Neural cell (in vitro differentiated cells): ENCODE measurements at regions not wholly inside any gene's neighbourhood (a gene's known extent, or its start where the extent isn't known, plus 50 kb on each side); places are given as distances from the start of the nearest gene placed in this dataset.

Experiments
- H2AFZ ChIP-seq: fragments of 200-600, 300-800 bp; sonication (generic), shearing (Covaris generic); 2 replicates; pipeline ENCODE4 v1.6.0; 2014; ENCODE audit warnings: low read depth, mild to moderate bottlenecking, antibody characterized with exemption, low read length, moderate library complexity
- H3F3A ChIP-seq: fragments of 200-600 bp; shearing (Covaris generic); 2 replicates; pipeline ENCODE4 v1.6.1; 2016; ENCODE audit warnings: mild to moderate bottlenecking, moderate library complexity, mixed read lengths, antibody characterized with exemption, low read length; ENCODE audit not compliant: insufficient read depth, poor library complexity, severe bottlenecking
- H3K27ac ChIP-seq: fragments of 200-600, 300-800 bp; sonication (generic), shearing (Covaris generic); 2 replicates; pipeline ENCODE4 v1.5.1; 2014; ENCODE audit warnings: mild to moderate bottlenecking, low read length, moderate library complexity
- H3K27me3 ChIP-seq: fragments of 300-800, 200-600 bp; sonication (generic), shearing (Covaris generic); 2 replicates; pipeline ENCODE4 v1.6.0; 2014; ENCODE audit warnings: mild to moderate bottlenecking, low read depth, low read length, moderate library complexity; ENCODE audit not compliant: insufficient read depth
- H3K36me3 ChIP-seq: fragments of 300-800, 200-600 bp; sonication (generic), shearing (Covaris generic); 2 replicates; pipeline ENCODE4 v1.5.1; 2014; ENCODE audit warnings: mild to moderate bottlenecking, antibody characterized with exemption, low read length, moderate library complexity; ENCODE audit not compliant: insufficient read depth
- H3K4me2 ChIP-seq: fragments of 300-800, 200-600 bp; sonication (generic), shearing (Covaris generic); 2 replicates; pipeline ENCODE4 v1.6.0; 2014; ENCODE audit warnings: mild to moderate bottlenecking, low read length
- H3K4me3 ChIP-seq: fragments of 300-800, 200-600 bp; sonication (generic), shearing (Covaris generic); 2 replicates; pipeline ENCODE4 v1.5.1; 2014; ENCODE audit warnings: mild to moderate bottlenecking, low read length, moderate library complexity
- H3K79me2 ChIP-seq: fragments of 200-600 bp; shearing (Covaris generic); replicated peaks from 2 replicates; pipeline ENCODE4 v1.6.0; 2014; ENCODE audit warnings: mild to moderate bottlenecking, low read length, moderate library complexity; ENCODE audit not compliant: insufficient read depth
- H3K9ac ChIP-seq: fragments of 300-800, 200-600 bp; sonication (generic), shearing (Covaris generic); 2 replicates; pipeline ENCODE4 v1.6.1; 2016; ENCODE audit warnings: mild to moderate bottlenecking, low read length, mixed read lengths
- H3K9me2 ChIP-seq: fragments of 200-600 bp; shearing (Covaris generic); 2 replicates; pipeline ENCODE4 v1.6.1; 2016; ENCODE audit warnings: mild to moderate bottlenecking, low read length, mixed read lengths; ENCODE audit not compliant: insufficient read depth
- H3K9me3 ChIP-seq: fragments of 200-600, 300-800 bp; sonication (generic), shearing (Covaris generic); 2 replicates; pipeline ENCODE4 v1.6.1; 2016; ENCODE audit warnings: mild to moderate bottlenecking, mixed run types, low read length, moderate library complexity, mixed read lengths
- H4K20me1 ChIP-seq: fragments of 200-600 bp; shearing (Covaris generic); 2 replicates; pipeline ENCODE4 v1.6.1; 2016; ENCODE audit warnings: mild to moderate bottlenecking, mixed run types; ENCODE audit not compliant: insufficient read depth
- EP300 ChIP-seq: fragments of 450-650 bp; conservative IDR thresholded peaks from 2 replicates; pipeline ENCODE4 v1.6.1; 2014; ENCODE audit warnings: antibody characterized with exemption, mild to moderate bottlenecking, moderate library complexity; ENCODE audit not compliant: poor library complexity, severe bottlenecking
- EZH2 ChIP-seq: fragments of 200-600, 300-800 bp; shearing (Covaris generic), sonication (generic); IDR thresholded peaks from 2 replicates; pipeline ENCODE4 v1.6.1; 2014; ENCODE audit warnings: antibody characterized with exemption, low read length, borderline replicate concordance, mild to moderate bottlenecking; ENCODE audit not compliant: insufficient read depth, poor library complexity, severe bottlenecking
- MXI1 ChIP-seq: fragments of 450-650 bp; conservative IDR thresholded peaks from 2 replicates; pipeline ENCODE4 v1.6.1; 2014; ENCODE audit warnings: antibody characterized with exemption, mild to moderate bottlenecking; ENCODE audit not compliant: poor library complexity, severe bottlenecking
- POLR2AphosphoS5 ChIP-seq: IDR thresholded peaks from 2 replicates; pipeline ENCODE4 v1.6.1; 2012
- RAD21 ChIP-seq: fragments of 450-650 bp; conservative IDR thresholded peaks from 2 replicates; pipeline ENCODE4 v1.6.1; 2014; ENCODE audit warnings: antibody characterized with exemption, mild to moderate bottlenecking, moderate library complexity
- SMC3 ChIP-seq: fragments of 450-650 bp; conservative IDR thresholded peaks from 2 replicates; pipeline ENCODE4 v1.6.1; 2014; ENCODE audit warnings: antibody characterized with exemption, mild to moderate bottlenecking, moderate library complexity; ENCODE audit not compliant: poor library complexity
- TAF1 ChIP-seq: IDR thresholded peaks from 2 replicates; pipeline ENCODE4 v1.6.1; 2012; ENCODE audit warnings: low read depth
- TF ChIP-seq, protein P1 (sequence below): IDR thresholded peaks from 2 replicates; pipeline ENCODE4 v1.6.1; 2012; ENCODE audit warnings: borderline replicate concordance
- TF ChIP-seq, protein P2 (sequence below): fragments of 450-650 bp; IDR thresholded peaks from 2 replicates; pipeline ENCODE4 v1.5.1; 2014; ENCODE audit warnings: antibody characterized with exemption, mild to moderate bottlenecking, moderate library complexity; ENCODE audit not compliant: poor library complexity, severe bottlenecking

DNA sequence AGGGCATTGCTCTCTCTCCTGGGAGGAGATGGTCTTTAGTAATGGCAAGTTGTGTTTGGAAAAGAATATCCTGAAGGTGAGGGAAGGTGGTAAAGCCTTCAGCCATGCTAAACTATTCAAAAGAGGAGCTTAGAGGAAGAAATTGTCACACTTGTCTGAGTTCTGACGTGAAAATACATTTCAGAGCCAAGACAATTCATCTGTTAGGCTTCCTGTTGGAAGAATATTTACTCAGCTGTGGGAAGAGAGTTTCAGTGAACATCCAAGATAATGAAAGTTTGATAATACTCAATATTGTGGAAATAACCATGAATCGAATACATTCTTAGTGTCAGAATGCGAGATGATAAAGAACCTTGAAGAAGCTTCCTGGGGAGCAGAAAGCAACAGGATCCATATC, 143.3 kb downstream of the GPAT3 start:
- no peaks in the 10 kb centered on the region for H3K36me3 ChIP-seq
- no peak overlapping the region for H3K27ac ChIP-seq
- no peaks in the 10 kb centered on the region for H3K9me3 ChIP-seq
- TF ChIP-seq EP300: no peak
- no peak for TF ChIP-seq SMC3
- TF ChIP-seq POLR2AphosphoS5: no peak
- no peak overlapping the region for H3K4me2 ChIP-seq
- no peaks in the 10 kb centered on the region for H3K79me2 ChIP-seq
- H4K20me1 ChIP-seq: no peaks in the 10 kb centered on the region
- H3F3A ChIP-seq: no peaks in the 10 kb centered on the region
- H3K27me3 ChIP-seq: no peaks in the 10 kb centered on the region
- H3K9me2 ChIP-seq: no peaks in the 10 kb centered on the region
- no peak overlapping the region for H3K9ac ChIP-seq
- H2AFZ ChIP-seq: no peak overlapping the region
- H3K4me3 ChIP-seq: no peak overlapping the region

DNA sequence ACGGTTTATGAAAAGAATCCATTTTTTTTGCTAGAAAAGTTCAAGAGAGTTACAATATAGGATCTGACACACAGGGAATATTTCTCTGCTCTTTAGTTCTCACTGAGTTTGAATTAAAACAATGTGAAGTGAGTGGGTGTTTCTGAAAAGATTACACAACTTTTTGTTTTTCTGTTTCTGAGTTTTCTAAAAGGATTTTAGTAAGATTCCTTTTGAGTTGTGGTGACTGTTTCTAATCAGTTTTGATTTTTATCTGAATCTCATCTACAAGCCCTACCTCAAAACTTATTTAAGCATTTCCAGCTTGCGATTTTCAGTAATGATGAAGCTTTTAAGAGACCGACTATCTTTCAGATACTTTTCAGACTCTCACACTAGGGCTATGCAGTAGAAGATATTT, 141.7 kb downstream of the GPAT3 start:
- TF ChIP-seq TAF1 (no peak), EZH2 (no peak), POLR2AphosphoS5 (no peak), RAD21 (no peak), MXI1 (no peak), SMC3 (no peak), EP300 (no peak)
- TF ChIP-seq, protein P1, sequence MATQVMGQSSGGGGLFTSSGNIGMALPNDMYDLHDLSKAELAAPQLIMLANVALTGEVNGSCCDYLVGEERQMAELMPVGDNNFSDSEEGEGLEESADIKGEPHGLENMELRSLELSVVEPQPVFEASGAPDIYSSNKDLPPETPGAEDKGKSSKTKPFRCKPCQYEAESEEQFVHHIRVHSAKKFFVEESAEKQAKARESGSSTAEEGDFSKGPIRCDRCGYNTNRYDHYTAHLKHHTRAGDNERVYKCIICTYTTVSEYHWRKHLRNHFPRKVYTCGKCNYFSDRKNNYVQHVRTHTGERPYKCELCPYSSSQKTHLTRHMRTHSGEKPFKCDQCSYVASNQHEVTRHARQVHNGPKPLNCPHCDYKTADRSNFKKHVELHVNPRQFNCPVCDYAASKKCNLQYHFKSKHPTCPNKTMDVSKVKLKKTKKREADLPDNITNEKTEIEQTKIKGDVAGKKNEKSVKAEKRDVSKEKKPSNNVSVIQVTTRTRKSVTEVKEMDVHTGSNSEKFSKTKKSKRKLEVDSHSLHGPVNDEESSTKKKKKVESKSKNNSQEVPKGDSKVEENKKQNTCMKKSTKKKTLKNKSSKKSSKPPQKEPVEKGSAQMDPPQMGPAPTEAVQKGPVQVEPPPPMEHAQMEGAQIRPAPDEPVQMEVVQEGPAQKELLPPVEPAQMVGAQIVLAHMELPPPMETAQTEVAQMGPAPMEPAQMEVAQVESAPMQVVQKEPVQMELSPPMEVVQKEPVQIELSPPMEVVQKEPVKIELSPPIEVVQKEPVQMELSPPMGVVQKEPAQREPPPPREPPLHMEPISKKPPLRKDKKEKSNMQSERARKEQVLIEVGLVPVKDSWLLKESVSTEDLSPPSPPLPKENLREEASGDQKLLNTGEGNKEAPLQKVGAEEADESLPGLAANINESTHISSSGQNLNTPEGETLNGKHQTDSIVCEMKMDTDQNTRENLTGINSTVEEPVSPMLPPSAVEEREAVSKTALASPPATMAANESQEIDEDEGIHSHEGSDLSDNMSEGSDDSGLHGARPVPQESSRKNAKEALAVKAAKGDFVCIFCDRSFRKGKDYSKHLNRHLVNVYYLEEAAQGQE: no peak
- TF ChIP-seq, protein P2, sequence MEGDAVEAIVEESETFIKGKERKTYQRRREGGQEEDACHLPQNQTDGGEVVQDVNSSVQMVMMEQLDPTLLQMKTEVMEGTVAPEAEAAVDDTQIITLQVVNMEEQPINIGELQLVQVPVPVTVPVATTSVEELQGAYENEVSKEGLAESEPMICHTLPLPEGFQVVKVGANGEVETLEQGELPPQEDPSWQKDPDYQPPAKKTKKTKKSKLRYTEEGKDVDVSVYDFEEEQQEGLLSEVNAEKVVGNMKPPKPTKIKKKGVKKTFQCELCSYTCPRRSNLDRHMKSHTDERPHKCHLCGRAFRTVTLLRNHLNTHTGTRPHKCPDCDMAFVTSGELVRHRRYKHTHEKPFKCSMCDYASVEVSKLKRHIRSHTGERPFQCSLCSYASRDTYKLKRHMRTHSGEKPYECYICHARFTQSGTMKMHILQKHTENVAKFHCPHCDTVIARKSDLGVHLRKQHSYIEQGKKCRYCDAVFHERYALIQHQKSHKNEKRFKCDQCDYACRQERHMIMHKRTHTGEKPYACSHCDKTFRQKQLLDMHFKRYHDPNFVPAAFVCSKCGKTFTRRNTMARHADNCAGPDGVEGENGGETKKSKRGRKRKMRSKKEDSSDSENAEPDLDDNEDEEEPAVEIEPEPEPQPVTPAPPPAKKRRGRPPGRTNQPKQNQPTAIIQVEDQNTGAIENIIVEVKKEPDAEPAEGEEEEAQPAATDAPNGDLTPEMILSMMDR: no peak
- no peak overlapping the region for H3K4me3 ChIP-seq
- no peaks in the 10 kb centered on the region for H3K9me3 ChIP-seq
- H3F3A ChIP-seq: no peaks in the 10 kb centered on the region
- no peaks in the 10 kb centered on the region for H3K79me2 ChIP-seq
- no peaks in the 10 kb centered on the region for H4K20me1 ChIP-seq
- no peak overlapping the region for H3K9ac ChIP-seq
- no peaks in the 10 kb centered on the region for H3K36me3 ChIP-seq
- no peak overlapping the region for H3K27ac ChIP-seq
- no peak overlapping the region for H3K4me2 ChIP-seq
- H3K27me3 ChIP-seq: no peaks in the 10 kb centered on the region
- H2AFZ ChIP-seq: no peak overlapping the region
- no peaks in the 10 kb centered on the region for H3K9me2 ChIP-seq

DNA sequence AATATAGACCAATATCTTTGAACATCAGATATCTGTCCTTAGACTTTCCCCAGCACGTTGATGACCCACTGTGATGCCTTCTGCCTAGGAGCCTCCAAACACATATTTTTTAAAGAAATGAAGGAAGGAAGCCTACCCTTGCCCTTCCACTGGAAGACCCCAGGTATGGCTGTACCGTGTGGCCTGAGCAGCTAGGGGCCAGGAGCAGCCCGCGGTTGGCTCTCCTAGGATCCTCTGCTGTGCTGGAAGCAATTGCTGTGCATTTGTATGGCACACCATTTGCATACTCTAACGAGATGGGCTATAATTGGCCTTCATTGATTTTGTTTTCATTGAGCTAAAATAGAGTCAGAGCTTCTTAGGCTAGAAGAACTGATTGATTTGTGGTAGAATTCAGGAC, 128.8 kb downstream of the GPAT3 start:
- no peak overlapping the region for H3K27ac ChIP-seq
- H3F3A ChIP-seq: no peaks in the 10 kb centered on the region
- no peaks in the 10 kb centered on the region for H3K36me3 ChIP-seq
- TF ChIP-seq MXI1 (no peak), TAF1 (no peak), RAD21 (no peak), EZH2 (no peak), POLR2AphosphoS5 (no peak), EP300 (no peak), SMC3 (no peak)
- TF ChIP-seq, protein P1: no peak
- TF ChIP-seq, protein P2: no peak
- H4K20me1 ChIP-seq: no peaks in the 10 kb centered on the region
- no peaks in the 10 kb centered on the region for H3K9me3 ChIP-seq
- H2AFZ ChIP-seq: no peak overlapping the region
- H3K79me2 ChIP-seq: no peaks in the 10 kb centered on the region
- H3K9ac ChIP-seq: no peak overlapping the region
- H3K4me2 ChIP-seq: no peak overlapping the region
- H3K4me3 ChIP-seq: no peak overlapping the region
- H3K9me2 ChIP-seq: no peaks in the 10 kb centered on the region
- no peaks in the 10 kb centered on the region for H3K27me3 ChIP-seq
